ENCODE measurements at regions not wholly inside any gene's neighbourhood (a gene's known extent, or its start where the extent isn't known, plus 50 kb on each side); places are given as distances from the start of the nearest gene placed in this dataset.
"Not testable (repeated sequence)": the region's sequence is repeated elsewhere in the genome, so short reads cannot be mapped to it uniquely, and the experiment has no call there.

GRCh38 chr17:26881195-26881594 lies 412.7 kb upstream of the WSB1 start:
- DNase-seq (ENCODE audit: low read depth in 2 of 2) = not testable (repeated sequence)

DNA sequence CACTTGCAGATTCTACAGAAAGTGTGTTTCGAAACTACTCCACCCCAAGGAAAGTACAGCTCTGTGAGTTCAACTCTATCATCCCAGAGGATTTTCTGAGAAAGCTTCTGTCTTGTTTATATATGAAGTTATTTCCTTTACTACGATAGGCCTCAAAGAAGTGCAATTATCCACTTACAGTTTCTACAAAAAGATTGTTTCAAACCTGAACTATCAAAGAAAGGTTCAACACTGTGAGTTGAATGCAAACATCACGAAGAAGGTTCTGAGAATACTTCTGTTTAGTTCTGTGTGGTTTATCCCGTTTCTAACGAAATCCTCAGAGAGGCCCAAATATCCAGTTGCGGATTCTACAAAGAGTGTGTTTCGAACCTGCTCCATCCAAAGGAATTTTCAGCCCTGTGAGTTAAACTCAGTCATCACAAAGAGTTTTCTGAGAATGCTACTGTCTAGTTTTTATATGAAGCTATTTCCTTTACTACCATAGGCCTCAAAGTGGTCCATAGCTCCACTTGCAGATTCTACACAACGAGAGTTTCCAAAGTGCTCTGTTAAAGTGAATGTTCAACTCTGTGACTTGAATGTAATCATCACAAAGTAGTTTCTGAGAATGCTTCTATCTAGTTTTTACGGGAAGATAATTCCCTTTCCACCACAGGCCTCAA lies 411.7 kb upstream of the WSB1 start:
- not testable (repeated sequence) for DNase-seq (ENCODE audit: low read depth in 2 of 2)

DNA sequence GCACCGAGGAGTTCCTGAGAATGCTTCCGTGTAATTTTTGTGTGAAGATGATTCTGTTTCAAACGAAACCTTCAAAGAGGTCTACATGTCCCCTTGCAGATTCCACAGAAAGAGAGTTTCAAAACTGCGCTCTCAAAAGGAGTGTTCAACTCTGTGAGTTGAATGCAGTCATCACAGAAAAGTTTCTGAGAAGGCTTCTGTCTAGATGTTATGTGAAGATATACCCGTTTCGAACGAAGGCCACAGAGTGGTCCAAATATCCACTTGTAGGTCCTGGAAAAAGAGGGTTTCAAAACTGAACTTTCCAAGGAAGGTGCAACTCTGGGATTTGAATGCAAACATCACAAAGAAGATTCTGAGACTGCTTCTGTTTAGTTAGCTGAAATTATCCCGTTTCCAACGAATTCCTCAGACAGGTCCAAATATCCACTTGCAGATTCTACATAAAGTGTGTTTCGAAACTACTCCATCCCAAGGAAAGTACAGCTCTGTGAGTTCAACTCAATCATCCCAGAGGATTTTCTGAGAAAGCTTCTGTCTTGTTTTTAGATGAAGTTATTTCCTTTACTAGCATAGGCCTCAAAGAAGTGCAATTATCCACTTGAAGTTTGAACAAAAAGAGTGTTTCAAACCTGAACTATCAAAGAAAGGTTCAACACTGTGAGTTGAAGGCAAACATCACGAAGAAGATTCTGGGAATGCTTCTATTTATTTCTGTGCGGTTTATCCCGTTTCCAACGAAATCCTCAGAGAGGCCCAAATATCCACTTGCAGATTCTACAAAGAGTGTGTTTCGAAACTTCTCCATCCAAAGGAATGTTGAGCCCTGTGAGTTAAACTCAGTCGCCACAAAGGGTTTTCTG lies 409.8 kb upstream of the WSB1 start:
- DNase-seq (ENCODE audit: low read depth in 2 of 2) = not testable (repeated sequence)

DNA sequence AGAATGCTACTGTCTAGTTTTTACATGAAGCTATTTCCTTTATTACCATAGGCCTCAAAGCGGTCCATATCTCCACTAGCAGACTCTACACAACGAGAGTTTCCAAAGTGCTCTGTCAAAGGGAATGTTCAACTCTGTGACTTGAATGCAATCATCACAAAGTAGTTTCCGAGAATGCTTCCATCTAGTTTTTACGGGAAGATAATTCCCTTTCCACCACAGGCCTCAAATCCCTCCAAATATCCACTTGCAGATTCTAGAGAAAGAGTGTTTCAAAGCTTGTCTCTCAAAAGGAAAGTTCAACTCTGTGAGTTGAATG lies 409.2 kb upstream of the WSB1 start:
- DNase-seq (ENCODE audit: low read depth in 2 of 2) = not testable (repeated sequence)

DNA sequence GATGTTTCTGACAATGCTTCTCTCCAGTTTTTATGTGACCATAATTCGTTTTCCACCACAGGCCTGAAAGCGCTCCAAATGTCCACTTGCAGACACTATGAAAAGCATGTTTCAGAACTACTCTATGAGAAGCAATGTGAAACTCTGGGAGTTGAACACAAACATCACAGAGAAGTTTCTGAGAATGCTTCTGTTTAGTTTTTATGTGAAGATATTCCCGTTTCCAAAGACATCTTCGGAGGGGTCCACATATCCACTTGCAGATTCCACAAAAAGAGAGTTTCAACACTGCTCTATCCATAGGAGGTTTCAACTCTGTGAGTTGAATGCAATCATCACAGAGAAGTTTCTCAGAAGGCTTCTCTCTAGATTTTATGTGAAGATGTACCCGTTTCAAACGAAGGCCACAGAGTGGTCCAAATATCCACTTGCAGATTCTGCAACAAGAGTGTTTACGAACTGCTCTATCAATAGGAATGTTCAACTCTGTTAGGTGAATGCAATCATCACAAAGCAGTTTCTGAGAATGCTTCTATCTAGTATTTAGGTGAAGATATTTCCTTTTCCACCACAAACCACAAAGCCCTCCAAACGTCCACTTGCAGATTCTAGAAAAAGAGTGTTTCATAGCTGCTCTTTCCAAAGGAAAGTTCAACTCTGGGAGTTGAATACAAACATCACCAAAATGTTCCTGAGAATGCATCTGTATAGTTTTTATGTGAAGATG lies 408.5 kb upstream of the WSB1 start:
- peak in 1 of 2 donors; percentile 0 for DNase-seq (ENCODE audit: low read depth in 2 of 2)
